H1 (cell line): ENCODE measurements at regions not wholly inside any gene's neighbourhood (a gene's known extent, or its start where the extent isn't known, plus 50 kb on each side); places are given as distances from the start of the nearest gene placed in this dataset.

Source experiments
- ATF2 ChIP-seq: IDR thresholded peaks from 2 replicates; pipeline ENCODE4 v1.6.1; 2012; ENCODE audit warnings: low read length, inconsistent platforms
- CHD2 ChIP-seq: IDR thresholded peaks from 2 replicates; pipeline ENCODE4 v1.6.1; 2012; ENCODE audit warnings: low read length, improper control_type of control experiment
- CTCF ChIP-seq, 3 experiments: IDR thresholded peaks; 1 replicate in 2 of 3; 2 replicates in 1 of 3; pipeline versions ENCODE4 v1.5.1 to v1.6.1; 2011; ENCODE audit warnings: low read length in 3 of 3, mild to moderate bottlenecking in 3 of 3, inconsistent platforms in 2 of 3, low read depth in 1 of 3, moderate library complexity in 1 of 3; ENCODE audit not compliant: insufficient read depth in 1 of 3; ENCODE audit errors: control extremely low read depth in 1 of 3
- EZH2 ChIP-seq: fragments of 200-600 bp; sonication (generic); IDR thresholded peaks from 2 replicates; pipeline ENCODE4 v1.7.1; 2012; ENCODE audit warnings: low read depth, mild to moderate bottlenecking, moderate library complexity, low read length, inconsistent platforms; ENCODE audit not compliant: severe bottlenecking
- GTF2F1 ChIP-seq: IDR thresholded peaks from 2 replicates; pipeline ENCODE4 v1.6.1; 2012; ENCODE audit warnings: low read depth, low read length, improper control_type of control experiment, borderline replicate concordance
- HDAC2 ChIP-seq, 2 experiments: fragments of 300-600 bp in 1 of 2; sonication (generic) in 1 of 2; IDR thresholded peaks; 2 replicates each; pipeline ENCODE4 v1.6.1; 2011 to 2012; ENCODE audit warnings: low read depth in 2 of 2, low read length in 2 of 2, mild to moderate bottlenecking in 2 of 2, moderate library complexity in 2 of 2, borderline replicate concordance in 1 of 2, inconsistent platforms in 1 of 2
- NRF1 ChIP-seq: IDR thresholded peaks from 2 replicates; pipeline ENCODE4 v1.6.1; 2011; ENCODE audit warnings: mild to moderate bottlenecking, low read depth, low read length, improper control_type of control experiment
- POLR2AphosphoS5 ChIP-seq: IDR thresholded peaks from 2 replicates; pipeline ENCODE4 v1.6.1; 2011; ENCODE audit warnings: low read depth, low read length
- RXRA ChIP-seq: IDR thresholded peaks from 2 replicates; pipeline ENCODE4 v1.6.1; 2011; ENCODE audit warnings: low read depth, mild to moderate bottlenecking, low read length, moderate library complexity; ENCODE audit not compliant: insufficient read depth
- TBP ChIP-seq: IDR thresholded peaks from 2 replicates; pipeline ENCODE4 v1.6.1; 2011; ENCODE audit warnings: low read depth, low read length, improper control_type of control experiment

GRCh38 chr17:5861854-5862253 is 208.3 kb upstream of the WSCD1 start:
- no peak for TF ChIP-seq CHD2
- TF ChIP-seq TBP = no peak
- no peak for TF ChIP-seq ATF2
- TF ChIP-seq CTCF (IDR thresholded peaks at IDR 0.05; ENCODE audit: control extremely low read depth in 1 of 3, insufficient read depth in 1 of 3, low read depth in 1 of 3, low read length in 3 of 3) = no peak
- no peak for TF ChIP-seq HDAC2 (IDR thresholded peaks at IDR 0.05; ENCODE audit: borderline replicate concordance in 1 of 2, low read depth in 2 of 2, low read length in 2 of 2)
- no peak for TF ChIP-seq EZH2
- no peak for TF ChIP-seq NRF1
- TF ChIP-seq RXRA = no peak
- no peak for TF ChIP-seq POLR2AphosphoS5
- no peak for TF ChIP-seq GTF2F1
